Stimulated activated CD4-positive, alpha-beta T cell treated with anti-CD3 and anti-CD28 coated beads, Interleukin-12 subunit alpha, Interleukin-12 subunit beta, amount 100 ng/mL, for 48 hours (primary cell): ENCODE measurements at regions not wholly inside any gene's neighbourhood (a gene's known extent, or its start where the extent isn't known, plus 50 kb on each side); places are given as distances from the start of the nearest gene placed in this dataset.
"Not testable (repeated sequence)": the region's sequence is repeated elsewhere in the genome, so short reads cannot be mapped to it uniquely, and the experiment has no call there.

ENCODE experiments used
- DNase-seq, 3 donors: peaks; one replicate each; pipeline ENCODE4 v3.0.0-alpha.2; 2020; ENCODE audit warnings: low read depth in 2 of 3, low spot score in 1 of 3

DNA sequence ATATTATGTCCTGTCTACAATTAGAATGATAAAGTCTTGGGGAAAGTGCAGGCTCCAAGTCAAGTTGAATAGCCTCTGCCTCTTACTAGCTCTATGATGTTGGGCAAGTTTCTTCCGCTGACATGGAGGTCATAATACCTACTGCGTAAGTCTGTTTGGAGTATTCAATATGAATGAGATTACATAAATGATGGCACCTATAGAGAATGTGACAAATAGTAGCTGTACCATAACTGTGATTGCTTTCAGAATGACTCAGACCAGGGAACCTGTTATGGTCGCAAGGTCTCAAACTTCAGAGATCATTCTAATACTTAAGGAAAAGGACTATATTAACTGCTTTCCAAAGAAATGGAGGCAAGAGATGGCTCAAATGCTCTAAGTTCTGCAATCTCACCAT is 94.0 kb upstream of the ABCA1 start:
- DNase-seq = no peak

DNA sequence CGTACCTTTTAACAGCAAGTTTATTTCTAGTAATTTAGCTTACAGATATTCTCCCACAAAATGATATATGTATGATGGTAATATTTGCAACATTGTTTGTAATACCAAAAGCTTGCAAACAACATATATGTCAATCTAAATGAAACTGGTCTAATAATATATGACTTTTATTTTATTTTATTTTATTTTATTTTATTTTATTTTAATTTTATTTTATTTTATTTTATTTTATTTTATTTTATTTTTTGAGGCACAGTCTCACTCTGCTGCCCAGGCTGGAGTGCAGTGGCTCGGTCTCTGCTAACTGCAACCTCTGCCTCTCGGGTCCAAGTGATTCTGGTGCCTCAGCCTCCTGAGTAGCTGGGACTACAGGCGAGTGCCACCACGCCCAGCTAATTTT is 94.6 kb upstream of the ABCA1 start:
- not testable (repeated sequence) for DNase-seq

DNA sequence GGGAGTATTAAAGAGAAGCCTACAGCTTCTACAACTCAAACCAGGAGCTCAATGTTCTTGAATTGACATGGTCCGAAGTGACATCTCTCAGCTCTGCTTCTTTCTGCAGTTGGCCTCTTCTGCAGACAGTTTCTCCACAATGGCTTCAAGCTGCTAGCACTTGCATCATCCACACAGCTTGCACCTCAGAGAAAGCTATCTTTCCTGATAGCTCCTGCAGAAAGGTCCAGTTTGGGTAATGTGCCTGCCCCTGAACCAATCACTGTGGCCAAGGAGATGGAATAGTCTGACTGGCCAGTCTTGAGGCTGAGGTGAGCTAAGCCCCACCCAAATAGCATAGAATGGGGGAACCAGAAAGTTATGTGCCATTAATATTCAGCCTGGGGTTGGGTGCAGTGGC is 95.8 kb upstream of the ABCA1 start:
- DNase-seq = no peak

DNA sequence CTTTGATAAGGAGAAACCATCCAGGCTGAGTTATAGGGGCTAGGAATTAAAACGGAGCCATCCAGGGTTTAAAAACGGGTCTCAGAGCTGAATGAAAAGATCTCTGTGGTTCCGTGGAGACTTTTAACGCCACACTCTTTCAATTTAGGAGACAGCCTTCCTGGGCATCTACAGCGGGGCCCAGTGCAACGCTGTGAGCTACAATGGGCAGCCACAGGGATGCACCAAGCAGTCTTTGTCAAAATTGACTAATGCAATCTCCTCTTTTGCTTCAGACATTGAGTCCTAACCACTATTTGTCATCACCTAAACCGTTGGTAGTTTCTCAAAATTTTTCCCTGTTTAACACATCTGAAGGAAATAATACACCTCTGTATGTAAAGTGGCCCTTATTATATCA is 96.6 kb upstream of the ABCA1 start:
- DNase-seq = no peak

DNA sequence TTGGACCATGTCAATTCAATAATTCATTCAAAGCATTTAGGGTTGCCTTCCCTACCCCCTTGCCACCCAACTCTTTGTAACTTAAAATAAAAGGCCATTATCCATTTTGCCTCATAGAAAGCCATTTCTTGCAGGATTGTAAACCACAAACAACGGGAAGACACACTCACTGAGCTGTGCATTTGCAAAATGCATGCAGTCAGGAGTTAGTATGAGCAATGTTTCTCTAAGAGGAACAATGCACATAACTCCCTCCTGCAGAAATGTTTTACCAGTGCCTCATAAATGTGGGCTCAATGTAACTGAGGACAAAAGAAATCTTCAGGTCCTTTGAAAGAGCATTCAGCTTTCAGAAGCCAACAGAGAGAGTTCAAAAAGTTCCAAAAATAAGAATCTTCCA is 98.5 kb upstream of the ABCA1 start:
- DNase-seq = no peak

DNA sequence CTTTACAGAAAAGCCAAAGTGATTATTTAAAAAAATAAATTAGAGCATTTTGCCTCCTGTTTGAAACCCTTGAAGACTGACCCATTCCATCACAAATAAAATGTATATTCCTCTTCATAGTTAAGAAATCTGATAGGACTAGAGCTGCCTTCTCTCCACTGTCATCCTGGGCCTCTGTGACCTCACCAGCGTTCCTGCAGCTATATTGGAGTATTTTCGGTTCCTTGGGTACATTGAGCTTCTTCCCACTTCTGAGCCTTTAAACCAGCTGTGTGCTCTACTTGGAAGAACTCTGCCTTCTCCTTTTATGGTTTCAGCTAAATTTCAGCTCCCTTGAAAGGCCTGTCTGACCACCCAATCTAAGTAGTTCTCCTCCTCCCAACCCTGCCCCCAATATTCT is 99.1 kb upstream of the ABCA1 start:
- no peak for DNase-seq

DNA sequence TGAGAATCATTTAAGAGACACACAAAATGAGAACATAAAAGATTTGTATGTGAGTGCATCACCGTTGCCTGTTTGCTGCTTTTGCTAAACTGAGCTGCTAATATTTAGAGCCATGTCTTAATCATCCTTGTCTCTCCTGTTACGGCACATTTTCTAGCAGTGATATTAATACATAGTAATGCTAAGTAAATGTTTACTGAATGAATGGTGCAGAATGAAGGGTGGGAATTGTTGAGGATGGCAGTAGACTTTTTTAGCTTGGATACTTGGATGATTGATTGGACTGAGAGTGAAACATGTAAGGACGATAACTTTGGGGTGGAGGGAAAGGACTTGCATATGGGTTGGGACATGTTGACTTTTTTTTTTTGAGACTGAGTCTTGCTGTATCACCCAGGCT is 102.3 kb upstream of the ABCA1 start:
- no peak for DNase-seq

DNA sequence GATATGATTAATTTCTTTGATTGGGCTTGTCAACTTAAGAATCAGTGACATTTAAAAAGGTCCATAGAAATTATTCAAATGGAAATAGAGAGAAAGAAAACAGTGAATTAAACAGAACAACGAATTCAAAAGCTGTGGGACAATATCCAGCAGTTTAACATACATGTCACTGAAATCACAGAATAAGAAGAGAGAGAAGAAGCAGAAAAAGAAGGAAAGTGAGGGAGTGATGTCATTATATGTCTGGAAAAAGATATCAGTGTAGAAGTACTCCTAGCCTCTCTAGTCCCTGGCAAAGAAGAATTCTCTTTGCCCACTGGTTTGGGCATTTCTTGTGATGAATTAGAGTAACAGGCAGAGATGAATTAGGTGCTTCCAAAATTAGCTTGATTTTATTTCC is 109.2 kb upstream of the ABCA1 start:
- no peak for DNase-seq

DNA sequence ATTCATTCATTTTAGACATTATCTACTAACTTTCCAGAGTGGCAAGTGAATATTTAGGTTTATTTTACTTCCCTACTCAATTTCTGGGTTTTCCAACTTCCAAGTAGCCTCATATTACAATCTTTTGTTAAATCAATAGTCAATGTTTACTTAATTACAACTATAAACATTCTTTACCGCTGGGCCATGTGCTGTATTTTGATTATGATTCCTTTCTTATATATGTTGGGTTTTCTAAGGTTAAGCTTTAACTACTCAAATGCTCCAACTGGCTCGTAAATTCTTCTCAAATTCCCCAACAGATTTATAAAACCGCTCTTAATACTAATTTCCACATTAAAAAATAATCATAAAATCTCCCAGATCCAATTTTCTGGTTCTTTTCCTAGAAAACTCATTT is 110.1 kb upstream of the ABCA1 start:
- no peak for DNase-seq

DNA sequence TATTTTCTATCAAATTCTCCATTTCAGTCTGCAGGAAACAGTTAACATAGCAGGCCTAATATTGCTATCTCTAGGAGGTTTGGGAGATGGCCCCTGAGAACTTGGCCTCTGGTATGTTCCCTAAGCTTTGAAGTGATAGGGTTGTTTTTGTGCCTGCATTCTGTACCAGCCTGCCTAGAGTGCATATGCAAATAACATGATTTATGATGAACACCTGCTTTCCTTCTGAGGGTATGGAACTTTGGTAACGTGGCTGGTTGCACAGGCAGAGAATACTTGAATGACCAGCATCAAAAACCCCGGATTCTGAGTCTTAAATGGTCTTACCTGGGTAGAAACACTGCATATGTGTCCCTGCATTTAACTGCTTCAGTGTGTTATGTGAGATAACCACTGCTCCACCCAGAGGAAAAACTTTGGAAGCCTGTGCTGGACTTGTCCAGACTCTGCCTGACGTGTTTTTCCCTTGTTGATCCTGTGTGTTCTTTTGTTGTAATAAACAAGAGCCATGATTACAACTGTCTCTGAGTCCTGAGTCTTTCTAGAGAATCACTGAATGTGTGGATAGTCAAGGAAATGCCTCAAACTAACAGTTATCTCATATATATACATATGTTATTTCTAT is 111.3 kb upstream of the ABCA1 start:
- DNase-seq = no peak

DNA sequence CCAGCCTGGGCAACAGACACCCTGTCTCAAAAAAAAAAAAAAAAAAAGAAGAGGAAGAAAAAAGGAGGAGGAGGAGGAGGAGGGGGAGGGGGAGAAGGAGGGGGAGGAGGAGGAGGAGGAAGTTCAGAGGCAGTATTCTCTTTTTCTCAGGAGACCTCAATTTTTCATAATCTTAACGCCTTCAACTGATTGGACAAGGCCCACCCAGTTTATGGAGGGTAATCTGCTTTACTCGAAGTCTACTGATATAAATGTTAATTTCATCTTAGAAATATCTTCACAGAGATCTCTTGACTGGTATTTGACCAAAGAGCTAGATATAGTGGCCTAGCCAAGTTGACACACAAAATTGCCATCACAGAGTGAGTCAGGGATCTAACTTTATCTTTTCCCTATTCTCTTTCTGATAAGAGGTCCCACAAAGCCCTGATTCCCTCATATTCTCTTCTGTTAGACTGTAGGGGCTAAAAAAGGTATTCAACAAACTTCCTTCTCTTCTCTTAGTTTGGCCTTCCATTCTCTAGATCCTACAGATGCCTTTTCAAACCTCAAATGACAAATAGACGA is 115.5 kb upstream of the ABCA1 start:
- DNase-seq = no peak

DNA sequence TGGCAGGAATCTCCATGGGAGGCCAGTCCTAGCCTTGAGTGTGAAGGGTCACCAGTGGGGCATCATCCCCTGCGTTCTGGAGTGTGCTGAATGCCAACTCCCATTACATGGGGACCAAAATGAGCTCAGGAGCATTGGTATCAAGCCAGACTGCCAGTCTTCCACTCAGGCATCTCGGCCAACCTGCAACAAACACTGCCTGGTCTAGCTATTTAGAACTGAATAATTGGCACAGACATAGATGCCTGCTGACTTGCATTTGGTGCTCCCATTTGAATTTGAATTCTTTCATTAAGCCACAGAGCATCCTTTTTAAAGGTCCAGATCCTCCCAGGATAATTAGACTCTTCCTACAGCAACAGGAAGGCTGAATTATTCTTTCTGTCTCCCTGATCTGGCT is 116.6 kb upstream of the ABCA1 start:
- DNase-seq = no peak

DNA sequence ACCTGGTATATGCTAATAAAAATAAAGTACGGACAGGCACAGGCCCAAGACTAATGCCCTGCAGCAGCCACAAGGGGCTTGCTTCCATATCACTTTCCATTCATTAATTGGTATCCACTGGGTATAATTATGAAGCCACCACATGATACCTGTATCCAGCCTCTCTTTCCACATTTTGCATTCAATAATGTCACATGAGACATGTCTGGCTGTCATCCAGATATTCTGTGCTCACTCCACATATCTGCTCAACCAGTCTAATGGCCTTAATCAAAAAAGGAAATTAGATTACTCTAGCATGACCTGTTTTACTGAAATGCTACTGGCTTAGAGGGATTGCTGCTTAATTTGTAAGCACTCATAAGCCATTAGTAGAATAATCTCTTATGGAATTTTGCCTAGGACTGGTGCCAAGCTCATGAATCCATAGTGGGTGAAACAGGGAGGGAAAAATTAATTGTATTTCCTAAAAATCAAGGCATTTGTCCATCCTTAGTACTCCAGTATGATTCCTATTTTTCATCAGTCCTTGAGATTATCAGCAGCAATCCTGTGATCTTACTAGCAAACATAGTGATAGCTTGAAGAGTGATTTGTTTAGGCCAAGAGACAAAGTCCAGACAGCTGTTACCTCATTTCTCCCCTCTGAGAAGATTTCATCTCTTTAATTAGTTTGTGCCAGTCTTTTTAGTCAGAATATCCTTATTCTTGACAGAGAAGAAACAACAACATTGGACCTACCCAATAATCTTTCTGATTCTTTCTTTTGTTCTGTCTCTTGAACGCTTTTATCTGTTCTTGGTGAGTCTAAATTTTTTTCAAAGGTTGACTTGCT is 119.2 kb upstream of the ABCA1 start:
- DNase-seq = no peak

DNA sequence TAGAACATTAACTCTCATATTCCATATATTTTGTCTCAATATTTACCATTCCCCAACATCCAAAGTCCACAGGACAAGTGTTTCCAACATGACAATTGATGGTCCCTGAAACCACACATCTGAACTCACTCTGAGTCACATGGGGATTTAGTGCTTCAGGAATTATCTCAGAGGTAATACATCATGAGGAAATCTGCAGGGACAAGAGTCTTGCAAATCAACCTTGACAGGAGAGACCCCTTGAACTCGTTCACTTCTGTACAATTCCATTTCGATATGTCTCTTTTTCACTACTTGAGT is 119.7 kb upstream of the ABCA1 start:
- no peak for DNase-seq

DNA sequence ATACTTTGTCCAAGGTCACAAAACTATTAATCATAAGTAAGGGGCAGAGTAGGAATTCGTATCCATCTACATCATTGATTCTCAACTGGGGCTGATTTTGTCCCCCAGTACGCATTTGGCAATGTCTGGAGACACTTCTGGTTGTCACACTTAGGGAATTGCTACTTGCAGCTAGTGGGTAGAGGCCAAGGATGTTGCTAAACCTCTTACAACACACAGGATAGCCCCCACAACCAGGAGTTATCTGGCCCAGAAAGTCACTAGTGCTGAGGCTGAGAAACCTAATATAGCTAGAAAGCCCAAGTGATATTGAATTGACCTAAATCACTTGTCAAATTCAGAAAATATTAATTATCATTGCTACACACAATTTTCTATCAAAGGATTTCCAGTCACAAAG is 120.4 kb upstream of the ABCA1 start:
- no peak for DNase-seq

DNA sequence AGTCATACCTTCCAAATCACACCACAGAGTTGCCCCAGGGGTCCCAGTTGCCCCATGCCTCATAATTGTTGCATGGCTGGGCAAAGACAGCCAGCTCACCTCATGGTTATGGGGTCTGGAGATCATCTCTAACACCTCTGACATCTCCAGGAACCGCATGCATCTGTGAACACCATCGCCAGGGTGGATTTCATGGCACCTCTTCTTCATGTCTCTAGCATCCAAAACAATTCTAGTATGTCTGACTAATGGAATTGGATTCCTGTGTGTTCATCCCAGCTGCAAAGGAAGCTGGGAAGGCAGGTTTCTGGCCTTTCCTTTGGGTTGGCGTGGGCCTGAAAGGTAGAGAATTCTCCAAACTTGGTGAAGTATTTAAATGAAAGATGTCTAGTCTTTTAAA is 122.3 kb upstream of the ABCA1 start:
- DNase-seq = no peak

DNA sequence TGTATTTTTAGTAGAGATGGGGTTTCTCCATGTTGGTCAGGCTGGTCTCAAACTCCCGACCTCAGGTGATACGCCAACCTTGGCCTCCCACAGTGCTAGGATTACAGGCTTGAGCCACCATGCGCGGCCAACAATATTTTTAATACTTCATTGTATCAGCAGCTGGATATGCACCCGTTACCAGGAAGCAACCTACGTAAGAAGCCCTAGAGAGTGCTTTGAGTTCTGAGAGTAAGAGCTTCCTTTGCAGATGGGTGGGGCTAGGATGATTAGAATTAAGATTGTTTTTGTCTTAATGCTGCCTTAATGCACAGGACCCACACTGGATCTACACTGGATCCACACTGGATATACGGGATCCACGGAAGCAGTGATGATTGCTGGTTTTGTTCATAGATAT is 123.9 kb upstream of the ABCA1 start:
- DNase-seq = no peak

DNA sequence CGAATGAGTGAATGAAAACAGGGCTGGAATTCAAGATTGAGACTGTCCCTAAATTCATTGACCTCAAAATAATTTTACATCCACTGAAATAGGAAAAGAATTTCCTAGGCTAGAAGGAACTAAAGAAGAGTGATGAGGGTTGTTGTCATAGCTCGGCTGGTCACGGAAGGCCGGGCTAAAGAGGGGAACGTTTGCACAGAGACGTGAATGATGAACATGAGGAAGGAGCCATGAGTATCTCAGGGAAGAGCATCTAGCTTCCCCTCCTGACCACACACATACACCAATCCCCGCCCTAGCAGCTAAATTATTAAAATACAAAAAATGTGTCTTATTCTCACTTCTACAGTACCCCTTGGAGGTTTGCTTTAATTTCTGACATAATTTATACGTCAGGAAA is 124.4 kb upstream of the ABCA1 start:
- DNase-seq = no peak

DNA sequence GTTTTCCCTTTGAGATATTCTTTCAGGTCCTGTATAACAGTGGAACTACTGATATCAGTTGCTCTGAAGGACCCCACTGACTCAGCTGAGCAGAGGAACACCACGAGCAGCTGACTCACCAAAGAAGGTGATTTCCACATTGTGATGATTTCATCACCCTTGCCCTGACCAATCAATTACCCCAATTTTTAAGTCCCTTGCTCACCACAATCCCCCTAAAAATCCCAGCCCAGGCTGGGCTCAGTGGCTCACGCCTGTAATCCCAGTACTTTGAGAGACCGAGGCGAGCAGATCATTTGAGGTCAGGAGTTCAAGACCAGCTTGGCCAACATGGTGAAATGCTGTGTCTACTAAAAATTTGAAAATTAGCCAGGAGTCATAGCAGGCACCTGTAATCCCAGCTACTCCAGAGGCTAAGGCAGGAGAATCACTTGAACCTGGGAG is 125.3 kb upstream of the ABCA1 start:
- DNase-seq = peak; percentile 40 to 64 (median 46)

DNA sequence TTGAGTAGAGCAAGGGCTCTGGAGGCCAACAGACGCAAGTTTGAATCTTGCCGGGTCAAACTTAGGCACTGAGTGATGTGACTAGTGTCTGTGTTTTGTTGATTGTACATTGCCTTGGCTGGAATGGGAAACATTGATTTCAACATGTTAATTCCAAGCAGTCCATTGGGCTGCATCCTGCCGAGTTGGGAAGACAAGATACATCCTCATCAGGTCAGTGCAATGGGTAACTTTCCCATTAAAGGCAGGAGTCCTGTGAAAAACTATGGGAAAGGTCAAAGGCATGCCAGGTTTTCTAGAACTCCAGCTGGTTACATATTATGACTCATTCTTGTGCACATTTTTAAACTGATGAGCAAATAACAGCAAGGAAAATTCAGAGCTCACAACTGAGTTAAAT is 126.5 kb upstream of the ABCA1 start:
- DNase-seq = no peak

DNA sequence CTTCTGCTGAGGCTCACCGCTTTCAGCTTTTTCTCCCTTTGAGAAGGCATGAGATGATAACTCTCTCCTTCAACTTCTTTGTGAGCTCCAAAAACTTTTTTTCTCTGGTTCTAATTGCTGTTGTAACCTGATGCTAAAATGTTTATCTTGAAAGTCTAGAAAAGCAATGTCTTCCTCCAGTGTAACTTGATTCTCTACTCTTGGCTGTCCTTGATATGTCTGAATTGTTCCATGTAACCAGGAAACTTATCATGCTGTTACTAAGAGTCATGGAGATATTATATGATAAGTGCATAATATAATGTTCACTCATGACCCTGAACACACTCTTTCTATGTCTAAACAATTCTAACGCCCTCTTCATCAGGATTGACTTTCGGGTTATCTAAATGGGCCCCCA is 128.0 kb upstream of the ABCA1 start:
- no peak for DNase-seq

DNA sequence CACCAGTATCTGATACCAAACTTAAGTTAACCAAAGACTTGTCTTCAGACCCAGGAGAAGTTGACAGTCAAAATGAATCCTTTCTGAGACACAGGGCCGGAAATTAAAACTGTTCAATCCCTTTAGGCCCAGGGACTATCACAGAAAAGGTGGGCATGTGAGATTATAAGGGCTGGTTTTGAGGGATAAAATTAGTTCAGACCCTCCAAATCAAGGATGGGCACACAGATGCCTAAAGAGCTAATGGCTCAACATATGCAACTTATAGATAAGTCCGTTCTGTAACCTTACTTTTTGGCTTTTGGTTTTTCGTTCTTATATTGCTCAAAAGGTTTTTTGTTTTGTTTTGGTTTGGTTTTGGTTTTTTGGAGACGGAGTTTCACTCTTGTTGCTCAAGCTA is 129.6 kb upstream of the ABCA1 start:
- DNase-seq = no peak

DNA sequence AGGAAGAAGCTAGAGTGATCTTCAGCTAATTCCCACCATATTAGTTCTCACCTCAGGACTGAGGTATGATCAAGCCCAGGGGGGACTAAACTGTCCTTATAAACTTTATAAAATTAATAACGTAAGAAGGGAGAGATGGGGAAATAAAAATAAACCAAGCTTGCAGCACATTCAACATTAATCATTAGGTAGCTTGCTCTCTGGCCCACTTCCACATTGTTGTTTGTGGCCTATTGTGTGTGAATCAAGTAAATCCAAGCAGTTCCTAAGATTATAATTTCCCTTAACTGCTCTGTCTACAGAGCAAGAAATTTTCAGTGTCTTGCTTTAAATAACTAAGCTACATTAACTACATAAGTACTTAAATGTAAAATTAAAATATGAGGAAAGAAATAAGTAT is 131.3 kb upstream of the ABCA1 start:
- DNase-seq = no peak
